ENCODE measurements at regions not wholly inside any gene's neighbourhood (a gene's known extent, or its start where the extent isn't known, plus 50 kb on each side); places are given as distances from the start of the nearest gene placed in this dataset.

DNA sequence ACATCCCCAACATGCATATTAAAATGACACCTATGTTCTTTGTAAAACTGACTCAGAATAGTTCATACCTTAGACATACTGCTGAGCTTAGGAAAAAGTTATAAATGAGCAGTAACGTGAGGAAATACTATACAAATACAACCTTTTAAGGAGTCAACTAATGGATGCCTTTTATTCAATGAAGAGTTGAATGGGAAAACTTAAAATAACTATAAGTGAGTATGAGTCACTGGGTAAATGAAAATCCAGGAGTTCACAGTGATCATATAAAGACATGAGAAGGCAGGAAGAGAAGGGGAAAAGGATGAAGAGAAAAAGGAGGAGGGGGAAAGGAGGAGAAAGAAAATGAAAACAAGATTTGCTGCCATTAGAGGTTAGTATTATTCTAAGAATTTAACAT, 157.8 kb upstream of the PCDH15 start:
- TF ChIP-seq, protein P1, sequence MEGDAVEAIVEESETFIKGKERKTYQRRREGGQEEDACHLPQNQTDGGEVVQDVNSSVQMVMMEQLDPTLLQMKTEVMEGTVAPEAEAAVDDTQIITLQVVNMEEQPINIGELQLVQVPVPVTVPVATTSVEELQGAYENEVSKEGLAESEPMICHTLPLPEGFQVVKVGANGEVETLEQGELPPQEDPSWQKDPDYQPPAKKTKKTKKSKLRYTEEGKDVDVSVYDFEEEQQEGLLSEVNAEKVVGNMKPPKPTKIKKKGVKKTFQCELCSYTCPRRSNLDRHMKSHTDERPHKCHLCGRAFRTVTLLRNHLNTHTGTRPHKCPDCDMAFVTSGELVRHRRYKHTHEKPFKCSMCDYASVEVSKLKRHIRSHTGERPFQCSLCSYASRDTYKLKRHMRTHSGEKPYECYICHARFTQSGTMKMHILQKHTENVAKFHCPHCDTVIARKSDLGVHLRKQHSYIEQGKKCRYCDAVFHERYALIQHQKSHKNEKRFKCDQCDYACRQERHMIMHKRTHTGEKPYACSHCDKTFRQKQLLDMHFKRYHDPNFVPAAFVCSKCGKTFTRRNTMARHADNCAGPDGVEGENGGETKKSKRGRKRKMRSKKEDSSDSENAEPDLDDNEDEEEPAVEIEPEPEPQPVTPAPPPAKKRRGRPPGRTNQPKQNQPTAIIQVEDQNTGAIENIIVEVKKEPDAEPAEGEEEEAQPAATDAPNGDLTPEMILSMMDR (conservative IDR thresholded peaks at IDR 0.05) = no peak
- H3K27ac ChIP-seq = no peak overlapping the region

DNA sequence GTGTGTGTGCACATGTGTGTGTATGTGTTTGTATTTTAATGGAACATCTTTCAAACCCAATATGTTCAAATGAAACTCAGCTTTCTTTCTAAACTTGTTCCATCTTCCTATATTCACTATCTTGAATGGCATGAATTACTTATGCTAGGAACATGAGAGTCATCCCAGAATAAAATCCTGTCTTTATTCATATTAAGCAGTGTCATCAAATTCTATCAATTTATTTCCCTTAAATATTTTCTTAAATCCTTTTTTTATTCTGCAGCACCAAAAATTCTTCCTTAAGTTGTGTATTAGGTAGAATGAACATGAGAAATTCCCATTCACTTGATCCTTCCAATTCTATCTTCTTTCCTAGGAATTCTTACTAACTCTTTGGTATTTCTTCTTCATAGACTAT, 146.6 kb upstream of the PCDH15 start:
- no peak overlapping the region for H3K27ac ChIP-seq
- TF ChIP-seq, protein P1 (conservative IDR thresholded peaks at IDR 0.05) = no peak

DNA sequence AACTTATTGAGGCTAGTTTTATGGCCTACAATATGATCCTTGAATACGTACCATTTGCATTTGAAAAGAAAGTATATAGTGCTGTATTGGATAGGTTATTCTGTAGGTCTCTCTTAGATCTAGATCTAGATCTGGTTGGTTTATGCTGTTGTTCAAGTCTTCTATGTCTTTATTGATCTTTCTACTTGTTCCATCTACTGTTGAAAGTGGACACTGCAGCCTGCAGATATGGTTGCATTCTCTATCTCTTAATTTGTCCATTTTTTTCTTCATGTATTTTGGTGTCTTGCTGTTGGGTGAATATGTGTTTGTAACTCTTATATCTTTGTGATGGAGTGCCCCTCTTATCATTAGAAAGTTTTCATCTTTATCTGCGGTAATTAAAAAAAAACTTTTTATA, 139.4 kb upstream of the PCDH15 start:
- TF ChIP-seq, protein P1 (conservative IDR thresholded peaks at IDR 0.05) = peak; percentile 72
- H3K27ac ChIP-seq = no peak overlapping the region

DNA sequence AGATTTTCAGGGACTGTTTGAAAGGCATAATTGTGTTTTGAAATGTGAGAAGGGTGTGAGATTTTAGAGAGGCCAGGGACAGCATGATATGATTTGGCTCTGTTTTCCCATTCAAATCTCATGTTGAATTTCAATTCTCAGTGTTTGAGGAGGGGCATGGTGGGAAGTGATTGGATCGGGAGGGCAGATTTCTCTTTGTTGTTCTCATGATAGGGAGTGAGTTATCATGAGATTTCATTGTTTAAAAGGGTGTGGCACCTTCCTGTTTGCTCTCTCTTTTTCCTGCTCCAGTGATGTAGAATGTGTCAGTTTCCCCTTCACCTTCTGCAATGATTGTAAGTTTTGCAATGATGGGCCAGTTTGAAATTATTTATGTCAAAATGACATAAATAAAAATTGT, 113.0 kb upstream of the PCDH15 start:
- TF ChIP-seq, protein P1 (conservative IDR thresholded peaks at IDR 0.05) = no peak
- no peak overlapping the region for H3K27ac ChIP-seq

DNA sequence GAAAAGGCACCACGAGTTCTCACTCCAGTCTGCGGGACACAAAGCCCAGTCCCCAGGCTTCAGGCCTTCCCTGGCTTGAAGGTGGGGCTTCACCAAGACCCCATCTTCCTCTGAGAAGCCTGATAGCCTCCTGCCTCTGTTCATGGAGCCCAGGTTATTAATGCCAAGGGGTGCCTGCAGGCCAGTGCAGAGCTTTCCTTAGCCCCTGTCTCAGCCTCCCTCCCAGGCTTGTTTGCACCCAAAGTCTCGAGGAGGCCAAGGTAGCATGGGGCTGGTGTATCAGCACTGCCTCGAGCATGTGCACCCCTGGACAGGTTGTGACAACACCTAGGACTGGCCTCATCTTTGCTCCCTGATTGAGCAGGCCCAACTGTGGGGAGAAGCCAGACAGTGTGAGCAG, 108.1 kb upstream of the PCDH15 start:
- no peak overlapping the region for H3K27ac ChIP-seq
- TF ChIP-seq, protein P1 (conservative IDR thresholded peaks at IDR 0.05) = no peak

DNA sequence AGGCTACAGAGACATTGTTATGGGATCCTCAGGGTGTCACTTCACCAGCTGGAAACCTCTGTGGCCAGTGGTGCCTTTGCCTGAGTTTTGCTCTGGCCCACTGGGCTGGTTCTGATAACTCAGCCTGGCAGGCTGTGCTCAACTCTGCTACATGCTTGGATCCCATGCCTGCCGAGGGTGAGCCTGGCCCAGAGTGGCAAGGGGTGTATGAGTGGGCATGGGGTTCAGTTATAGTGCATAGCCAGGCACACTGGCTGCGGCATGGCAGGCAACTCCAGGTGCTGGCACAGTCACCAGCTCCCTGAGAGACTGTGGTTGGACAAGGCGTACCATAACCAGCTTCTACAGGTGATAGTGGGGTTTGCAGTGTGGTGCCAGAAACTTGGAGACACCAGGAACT, 107.0 kb upstream of the PCDH15 start:
- TF ChIP-seq, protein P1 (conservative IDR thresholded peaks at IDR 0.05) = no peak
- no peak overlapping the region for H3K27ac ChIP-seq

DNA sequence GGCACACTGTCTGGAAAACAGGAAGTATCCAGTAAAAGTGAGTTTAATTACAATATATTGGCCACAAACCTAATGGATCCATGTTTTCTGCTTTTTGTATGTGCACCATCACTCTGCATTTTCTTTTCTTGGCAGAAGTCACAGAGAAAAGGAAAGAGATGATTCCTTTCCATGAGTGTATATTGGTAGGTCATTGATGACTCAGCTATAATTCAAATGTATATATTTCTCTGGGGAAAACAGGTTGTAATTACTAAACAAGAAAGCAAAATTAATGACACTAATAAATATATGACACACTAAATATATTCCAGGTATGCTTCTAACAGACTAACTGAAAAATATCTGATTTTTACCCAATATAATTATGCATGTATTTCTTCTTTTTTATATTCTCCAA, 105.9 kb upstream of the PCDH15 start:
- TF ChIP-seq, protein P1 (conservative IDR thresholded peaks at IDR 0.05) = no peak
- no peak overlapping the region for H3K27ac ChIP-seq

Data from VCaP (cell line).